ENCODE measurements at regions not wholly inside any gene's neighbourhood (a gene's known extent, or its start where the extent isn't known, plus 50 kb on each side); places are given as distances from the start of the nearest gene placed in this dataset.

DNA sequence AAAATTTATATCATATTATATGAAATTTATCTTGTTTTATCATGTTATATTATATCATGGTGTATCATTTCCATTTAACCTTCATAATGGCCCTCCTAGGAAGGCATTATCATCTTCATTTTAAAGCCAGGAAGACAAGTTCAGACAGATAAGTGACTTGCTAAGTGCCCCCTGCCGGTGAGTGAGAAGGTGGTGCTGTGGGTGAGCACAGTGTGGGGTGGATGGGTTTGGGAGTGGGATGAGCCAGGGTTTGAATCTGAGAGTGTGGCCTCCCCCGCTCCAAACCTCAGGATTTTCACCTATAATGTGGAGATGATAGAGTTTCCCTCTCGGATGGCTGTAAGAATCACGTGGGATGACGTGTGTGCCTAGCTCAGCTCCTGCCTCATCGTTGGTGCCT is 108.7 kb upstream of the IGSF21 start:
- CTCF ChIA-PET: interaction anchor here (1.6 kb wide), 1 partner anchor 14 kb away, joined by 3 read pairs; no protein-coding TSS in a partner anchor
- POLR2A ChIA-PET: no interaction called here
- no peak for DNase-seq (ENCODE audit: extremely low spot score)
- TF ChIP-seq, protein P1, sequence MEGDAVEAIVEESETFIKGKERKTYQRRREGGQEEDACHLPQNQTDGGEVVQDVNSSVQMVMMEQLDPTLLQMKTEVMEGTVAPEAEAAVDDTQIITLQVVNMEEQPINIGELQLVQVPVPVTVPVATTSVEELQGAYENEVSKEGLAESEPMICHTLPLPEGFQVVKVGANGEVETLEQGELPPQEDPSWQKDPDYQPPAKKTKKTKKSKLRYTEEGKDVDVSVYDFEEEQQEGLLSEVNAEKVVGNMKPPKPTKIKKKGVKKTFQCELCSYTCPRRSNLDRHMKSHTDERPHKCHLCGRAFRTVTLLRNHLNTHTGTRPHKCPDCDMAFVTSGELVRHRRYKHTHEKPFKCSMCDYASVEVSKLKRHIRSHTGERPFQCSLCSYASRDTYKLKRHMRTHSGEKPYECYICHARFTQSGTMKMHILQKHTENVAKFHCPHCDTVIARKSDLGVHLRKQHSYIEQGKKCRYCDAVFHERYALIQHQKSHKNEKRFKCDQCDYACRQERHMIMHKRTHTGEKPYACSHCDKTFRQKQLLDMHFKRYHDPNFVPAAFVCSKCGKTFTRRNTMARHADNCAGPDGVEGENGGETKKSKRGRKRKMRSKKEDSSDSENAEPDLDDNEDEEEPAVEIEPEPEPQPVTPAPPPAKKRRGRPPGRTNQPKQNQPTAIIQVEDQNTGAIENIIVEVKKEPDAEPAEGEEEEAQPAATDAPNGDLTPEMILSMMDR (IDR thresholded peaks at IDR 0.05; ENCODE audit: control extremely low read depth, extremely low read depth, low read depth, missing control alignments): no peak

DNA sequence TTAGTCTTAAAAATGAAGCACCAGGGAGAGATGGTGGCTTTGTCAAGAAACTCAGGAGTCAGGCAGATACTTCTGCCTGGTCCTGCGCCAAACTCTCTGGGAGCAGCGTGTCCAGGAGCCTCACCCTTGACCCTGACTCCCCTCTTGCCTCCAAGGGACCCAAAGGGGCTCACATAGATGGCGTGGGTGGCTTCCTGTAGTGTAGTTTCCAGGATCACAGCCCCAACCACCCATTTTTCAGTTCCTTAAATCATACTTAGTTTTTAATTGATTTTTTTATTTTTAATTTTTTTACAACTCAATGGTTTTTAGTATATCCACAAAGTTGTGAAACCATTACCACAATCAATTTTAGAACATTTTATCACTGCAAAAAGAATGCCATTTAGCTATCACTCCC is 107.7 kb upstream of the IGSF21 start:
- ChIA-PET CTCF (interaction anchor here (1.6 kb wide), 1 partner anchor 15 kb away, joined by 3 read pairs; no protein-coding TSS in a partner anchor), POLR2A (no interaction called here)
- DNase-seq (ENCODE audit: extremely low spot score): no peak
- TF ChIP-seq, protein P1 (IDR thresholded peaks at IDR 0.05; ENCODE audit: control extremely low read depth, extremely low read depth, low read depth, missing control alignments): no peak

DNA sequence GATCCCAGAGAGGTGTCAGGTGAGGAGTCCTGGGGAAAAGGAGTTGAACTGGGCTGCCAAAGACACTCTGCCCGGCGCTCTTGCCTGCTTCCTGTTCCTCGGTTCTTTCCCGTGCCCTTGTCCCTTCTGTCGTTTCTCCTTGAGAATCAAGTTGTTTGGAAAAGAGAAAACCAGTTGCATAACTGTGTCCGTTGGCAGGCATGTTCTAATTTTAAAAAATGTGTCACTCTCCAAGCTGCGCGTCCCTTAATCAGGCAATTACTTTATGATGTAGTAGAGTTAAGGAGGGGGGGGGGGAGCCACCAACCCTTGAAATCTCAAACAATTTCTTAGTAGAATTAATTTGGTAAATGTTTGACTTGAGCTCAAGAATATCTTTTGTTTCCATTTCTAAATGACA is 105.9 kb upstream of the IGSF21 start:
- ChIA-PET CTCF (no interaction called here), POLR2A (no interaction called here)
- TF ChIP-seq, protein P1 (IDR thresholded peaks at IDR 0.05; ENCODE audit: control extremely low read depth, extremely low read depth, low read depth, missing control alignments): no peak
- no peak for DNase-seq (ENCODE audit: extremely low spot score)

DNA sequence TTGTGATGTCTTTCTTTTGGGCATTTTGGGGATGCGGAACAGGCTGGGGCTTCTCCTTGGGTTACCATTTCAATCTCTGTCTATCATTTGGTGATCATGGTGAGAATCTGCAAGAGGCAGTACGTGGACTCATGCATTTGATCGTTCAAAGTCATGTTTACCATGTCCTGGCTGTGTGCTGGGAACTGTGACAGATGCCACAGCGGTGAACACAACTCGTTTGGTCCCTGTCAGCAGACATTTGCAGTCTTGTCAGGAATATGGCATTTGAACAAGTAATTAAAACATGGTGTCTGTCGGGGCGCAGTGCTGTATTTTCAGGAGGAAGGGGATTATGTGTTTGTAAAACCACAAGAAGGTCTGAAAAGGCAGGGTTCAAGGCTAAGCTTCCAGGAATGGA is 103.3 kb upstream of the IGSF21 start:
- no peak for DNase-seq (ENCODE audit: extremely low spot score)
- POLR2A ChIA-PET: no interaction called here
- CTCF ChIA-PET: interaction anchor here (1.5 kb wide), 1 partner anchor 13 kb away, joined by 4 read pairs; no protein-coding TSS in a partner anchor
- TF ChIP-seq, protein P1 (IDR thresholded peaks at IDR 0.05; ENCODE audit: control extremely low read depth, extremely low read depth, low read depth, missing control alignments): no peak

DNA sequence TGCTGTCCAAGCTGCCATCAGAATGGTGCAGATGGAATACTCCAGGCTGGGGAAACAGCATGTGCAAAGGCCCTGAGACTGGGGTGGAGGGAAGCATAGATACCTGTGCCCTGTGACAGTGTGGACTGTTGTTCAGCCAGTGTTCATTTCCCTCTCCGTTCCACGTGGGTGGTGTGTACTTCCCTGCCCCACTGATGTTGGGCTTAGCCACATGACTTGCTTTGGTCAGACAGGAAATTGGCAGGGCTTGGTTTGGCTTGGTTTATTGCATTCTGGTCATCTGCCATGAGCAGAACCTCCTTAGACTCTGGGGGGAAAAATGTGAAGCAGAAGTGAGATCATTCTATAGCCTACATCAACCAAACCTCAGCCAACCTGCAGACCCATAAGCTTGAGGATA is 102.4 kb upstream of the IGSF21 start:
- TF ChIP-seq, protein P1 (IDR thresholded peaks at IDR 0.05; ENCODE audit: control extremely low read depth, extremely low read depth, low read depth, missing control alignments): no peak
- POLR2A ChIA-PET: no interaction called here
- no peak for DNase-seq (ENCODE audit: extremely low spot score)
- CTCF ChIA-PET: no interaction called here

DNA sequence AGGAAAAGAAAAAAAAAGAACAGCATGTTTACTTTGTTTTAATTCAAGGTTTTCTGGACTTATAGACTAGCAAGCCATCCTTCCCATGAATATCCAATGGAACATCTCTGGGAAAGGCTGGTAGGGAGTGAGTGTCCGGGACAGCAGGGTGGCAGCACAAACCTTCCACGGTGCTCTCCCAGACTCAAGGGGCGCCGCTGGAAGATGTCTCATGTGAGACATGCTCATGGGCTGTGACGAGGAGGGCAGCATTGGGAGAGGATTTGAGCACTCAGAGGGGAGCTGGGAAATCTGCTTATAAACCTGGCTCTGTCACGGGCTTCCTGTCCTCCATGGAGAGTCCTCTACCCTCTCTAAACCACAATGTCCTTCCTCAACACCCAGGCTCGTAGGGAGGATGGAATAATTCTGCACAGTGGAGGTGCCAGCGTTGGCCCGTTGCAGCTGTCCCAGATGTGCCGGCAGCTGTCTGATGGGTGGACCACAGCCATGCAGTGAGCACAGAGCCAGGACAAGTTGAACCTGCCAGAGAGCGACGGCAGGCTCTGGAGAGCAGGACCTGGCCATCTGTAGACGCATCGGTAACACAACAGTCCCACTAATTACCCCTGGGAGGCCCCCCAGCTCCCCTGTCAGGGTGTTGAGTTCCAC is 100.1 kb upstream of the IGSF21 start:
- ChIA-PET CTCF (no interaction called here), POLR2A (no interaction called here)
- no peak for DNase-seq (ENCODE audit: extremely low spot score)
- TF ChIP-seq, protein P1 (IDR thresholded peaks at IDR 0.05; ENCODE audit: control extremely low read depth, extremely low read depth, low read depth, missing control alignments): no peak
